ENCODE measurements at regions not wholly inside any gene's neighbourhood (a gene's known extent, or its start where the extent isn't known, plus 50 kb on each side); places are given as distances from the start of the nearest gene placed in this dataset.
"Not testable (repeated sequence)": the region's sequence is repeated elsewhere in the genome, so short reads cannot be mapped to it uniquely, and the experiment has no call there.

DNA sequence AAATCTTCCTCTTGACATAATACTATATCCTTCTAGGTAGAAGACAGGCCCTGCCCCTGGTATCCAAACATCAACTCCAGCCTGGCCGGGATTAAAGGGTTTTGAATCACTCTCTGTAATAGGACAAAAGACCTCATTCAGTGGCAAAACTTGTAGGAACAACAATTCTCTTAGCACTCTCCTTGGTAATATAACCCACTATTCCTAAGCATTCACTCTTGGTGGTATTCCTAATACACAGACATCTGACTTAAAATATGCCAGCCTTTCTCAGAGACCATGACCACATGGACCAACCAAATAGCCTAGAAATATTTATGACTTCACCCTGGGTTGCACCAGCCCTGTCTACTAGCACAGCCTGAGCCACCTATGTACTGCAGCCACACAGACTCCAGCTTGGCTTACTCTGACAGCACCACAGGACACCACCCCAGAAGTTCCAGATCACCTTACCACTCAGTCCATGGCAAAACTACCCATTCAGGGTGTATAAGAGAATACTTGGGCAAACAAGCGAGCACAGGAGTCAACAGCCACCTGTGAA lies 244.9 kb upstream of the NEBL start:
- DNase-seq (ENCODE audit: low read depth) = no peak

DNA sequence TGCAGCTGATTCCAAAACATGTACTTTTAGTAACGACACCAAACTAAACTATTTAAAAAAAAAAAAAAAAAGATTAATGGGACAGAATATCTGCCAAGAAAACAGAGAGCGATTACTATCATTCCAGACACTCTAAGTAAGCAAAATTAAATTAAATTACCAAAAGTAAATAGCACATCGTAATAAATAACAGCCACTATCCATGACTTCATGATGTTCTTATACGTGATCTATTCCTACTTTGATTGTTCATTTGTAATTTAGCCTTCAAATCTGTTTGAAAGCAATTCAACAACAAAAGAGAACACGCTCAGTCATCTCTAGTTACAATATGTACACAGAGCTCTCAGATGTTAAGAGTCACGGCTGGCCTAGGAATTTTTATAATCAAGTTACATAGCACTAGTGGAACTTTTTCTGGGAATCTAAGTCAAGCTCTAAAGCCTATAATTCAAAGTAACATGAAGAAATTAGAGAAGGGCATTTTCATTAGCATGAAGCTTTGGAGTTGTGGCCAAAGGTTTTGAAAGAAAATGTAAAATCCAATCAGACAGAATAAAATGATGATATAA lies 241.7 kb upstream of the NEBL start:
- DNase-seq (ENCODE audit: low read depth) = no peak

DNA sequence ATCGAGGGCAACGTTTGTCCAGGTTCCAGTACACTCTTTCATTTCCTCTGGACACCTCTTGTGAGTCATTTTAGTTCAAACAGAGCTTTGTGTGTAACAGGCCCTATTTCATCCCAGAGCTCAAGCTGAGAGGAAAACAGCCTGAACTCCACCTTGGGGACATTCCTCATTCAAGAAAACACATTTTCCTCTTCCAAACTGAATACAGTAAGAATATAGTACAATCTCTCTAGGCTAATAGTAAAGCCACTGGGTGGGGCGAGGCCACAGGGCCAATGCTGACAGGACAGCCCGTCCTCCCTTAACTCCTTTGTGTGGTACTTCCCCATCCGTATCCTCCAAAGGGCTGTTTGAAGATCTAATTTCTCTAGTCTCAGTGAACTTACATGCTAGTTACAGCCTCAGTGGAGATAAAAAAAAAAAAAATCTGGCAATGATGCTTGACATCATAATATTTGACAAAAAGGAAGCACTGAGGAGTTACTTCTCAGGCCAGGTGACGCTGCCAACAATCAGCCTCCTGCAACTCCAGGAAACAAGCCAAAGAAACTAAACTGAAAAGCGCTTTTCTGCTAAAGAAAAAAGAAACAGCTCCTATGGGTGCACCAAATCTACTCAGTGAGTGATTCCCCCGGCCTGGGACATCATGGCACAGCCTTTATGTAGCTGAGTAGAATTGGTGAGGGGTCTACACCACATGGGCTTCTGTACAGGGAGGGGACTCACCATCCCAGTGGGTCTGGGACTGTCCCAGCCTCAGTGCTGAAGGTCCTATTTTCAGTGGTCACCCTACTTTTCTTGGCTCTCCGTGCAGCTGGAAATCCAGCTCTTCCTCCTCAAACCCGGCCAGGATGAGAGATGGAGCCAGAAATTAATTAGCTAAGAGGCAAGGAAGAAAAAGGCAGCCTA lies 238.2 kb upstream of the NEBL start:
- no peak for DNase-seq (ENCODE audit: low read depth)

DNA sequence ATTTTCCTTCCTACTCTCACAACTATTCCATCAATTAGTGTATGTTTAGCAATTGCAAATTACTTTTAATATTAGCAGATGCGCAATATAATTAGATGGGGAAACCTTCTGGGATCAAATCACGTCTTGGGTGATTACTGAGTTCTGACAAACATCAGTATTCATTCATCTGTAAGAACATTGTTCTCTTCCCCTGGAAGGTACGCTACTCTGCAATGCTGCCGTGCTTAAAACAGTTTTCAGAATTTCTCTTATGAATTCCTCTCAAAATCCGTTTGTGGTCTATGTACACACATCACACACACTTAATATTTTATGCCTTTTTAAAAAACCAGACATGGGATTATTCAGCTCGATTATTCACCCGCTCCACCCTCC lies 237.5 kb upstream of the NEBL start:
- no peak for DNase-seq (ENCODE audit: low read depth)

DNA sequence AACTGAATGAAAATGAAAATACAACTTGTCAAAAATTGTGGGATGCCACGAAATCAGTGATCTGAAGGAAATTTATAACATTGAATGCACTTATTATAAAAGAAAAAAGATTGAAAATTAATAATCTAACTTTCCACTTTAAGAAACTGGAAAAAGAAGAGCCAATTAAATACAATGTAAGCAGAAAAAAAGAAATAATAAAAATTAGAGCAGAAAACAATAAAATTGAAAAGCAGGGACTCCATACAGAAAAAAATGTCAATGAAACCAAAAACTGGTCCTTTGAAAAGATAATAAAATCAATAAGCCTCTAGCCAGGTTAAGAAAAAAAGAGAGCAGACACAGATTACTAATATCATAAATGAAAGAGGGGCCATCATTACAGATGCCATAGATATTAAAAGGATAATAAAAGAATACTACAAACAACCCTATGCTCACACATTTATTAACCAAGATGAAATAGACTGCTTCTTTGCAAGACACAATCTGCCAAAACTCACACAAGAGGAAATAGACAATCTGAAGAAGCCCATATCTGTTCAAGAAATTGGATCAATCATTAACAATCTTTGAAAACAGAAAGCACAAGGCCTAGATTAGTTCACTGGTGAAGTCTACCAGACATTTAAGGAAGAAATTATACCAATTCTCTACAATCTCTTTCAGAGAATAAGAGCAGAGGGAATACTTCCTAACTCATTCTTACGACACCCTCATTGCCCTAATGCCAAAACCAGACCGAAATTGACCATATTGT lies 233.8 kb upstream of the NEBL start:
- no peak for DNase-seq (ENCODE audit: low read depth)

DNA sequence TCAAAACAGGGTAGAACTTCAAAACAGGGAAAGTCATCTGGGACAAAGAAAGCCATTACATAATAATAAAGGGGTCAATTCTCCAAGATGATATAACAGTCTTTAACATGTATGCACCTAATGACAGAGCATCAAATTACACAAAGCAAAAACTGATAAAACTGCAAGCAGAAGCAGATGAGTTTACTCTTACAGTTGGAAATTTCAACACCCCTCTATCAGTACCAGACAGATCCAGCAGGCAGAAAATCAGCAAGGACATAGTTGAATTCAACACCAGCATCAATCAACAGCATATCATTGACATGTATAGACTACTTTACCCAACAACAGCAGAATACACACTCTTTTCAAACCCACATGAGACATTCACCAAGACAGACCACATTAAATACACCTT lies 233.0 kb upstream of the NEBL start:
- DNase-seq (ENCODE audit: low read depth) = no peak

DNA sequence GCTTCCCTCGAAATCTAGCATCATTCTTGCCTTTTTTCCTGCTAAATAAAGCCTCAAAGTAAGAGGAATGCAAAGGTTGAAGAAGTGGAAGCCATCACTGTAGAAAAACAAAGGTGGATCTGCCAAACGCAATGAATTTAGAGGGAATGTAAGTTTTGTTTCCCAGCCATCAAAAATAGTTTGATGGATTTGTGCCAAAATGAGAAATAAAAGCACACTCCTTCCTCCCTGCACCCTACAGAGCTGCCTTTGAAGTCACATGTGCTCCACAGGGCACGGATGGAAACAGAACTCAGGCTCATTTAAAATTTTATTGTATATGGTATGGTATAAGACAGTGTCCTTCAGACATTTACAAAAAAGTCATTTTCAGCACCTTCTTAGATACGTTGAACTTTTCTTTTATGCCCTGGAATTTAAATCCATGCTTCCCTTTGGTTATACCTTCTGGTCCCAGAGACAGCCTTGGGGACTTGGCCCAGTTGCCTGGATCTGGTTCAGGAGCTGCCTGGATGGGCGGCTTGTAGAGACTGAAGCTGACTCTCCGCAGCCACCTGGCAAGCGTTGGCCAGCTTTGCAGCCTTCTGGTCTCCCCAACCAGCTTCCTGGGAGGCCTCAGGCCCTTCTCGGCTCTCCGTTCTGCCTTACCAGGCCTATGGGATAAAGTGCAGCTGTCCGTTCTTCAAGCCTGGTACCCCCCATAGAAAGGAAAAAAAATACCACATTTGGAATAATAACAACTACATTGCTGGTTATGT lies 228.5 kb upstream of the NEBL start:
- no peak for DNase-seq (ENCODE audit: low read depth)

DNA sequence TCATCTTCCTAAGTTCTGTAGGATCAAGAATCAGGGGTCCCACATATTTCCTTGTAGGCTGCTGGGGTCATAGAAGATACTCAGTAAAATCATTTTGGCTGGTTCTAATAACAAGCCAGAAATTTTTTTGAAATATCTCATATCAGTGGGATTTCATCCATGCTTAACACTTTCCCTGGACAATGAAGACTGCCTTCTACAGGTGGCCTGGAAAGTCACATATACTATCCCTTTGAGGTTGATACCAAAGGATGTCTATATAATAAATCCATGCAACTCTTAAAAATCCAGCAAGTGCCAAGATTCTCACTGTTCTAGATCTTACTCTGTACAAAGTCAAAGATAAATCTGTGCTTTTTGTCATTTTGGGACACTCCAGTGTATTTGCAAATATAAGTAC lies 225.8 kb upstream of the NEBL start:
- DNase-seq (ENCODE audit: low read depth) = no peak

DNA sequence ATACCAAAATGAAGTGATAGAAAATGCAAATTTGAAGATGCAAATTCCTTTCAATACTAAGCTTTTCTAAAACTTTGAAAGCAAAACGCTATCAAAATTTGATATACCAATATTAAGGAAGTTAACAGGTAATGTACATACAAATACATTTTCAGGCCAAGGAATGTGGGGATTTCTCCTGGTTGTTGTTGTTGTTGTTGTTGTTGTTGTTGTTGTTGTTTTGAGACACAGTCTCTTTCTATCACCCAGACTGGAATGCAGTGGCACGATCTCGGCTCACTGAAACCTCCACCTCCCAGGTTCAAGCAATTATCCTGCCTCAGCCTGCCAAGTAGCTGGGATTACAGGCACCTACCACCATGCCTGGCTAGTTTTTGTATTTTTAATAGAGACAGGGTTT lies 224.7 kb upstream of the NEBL start:
- not testable (repeated sequence) for DNase-seq (ENCODE audit: low read depth)

DNA sequence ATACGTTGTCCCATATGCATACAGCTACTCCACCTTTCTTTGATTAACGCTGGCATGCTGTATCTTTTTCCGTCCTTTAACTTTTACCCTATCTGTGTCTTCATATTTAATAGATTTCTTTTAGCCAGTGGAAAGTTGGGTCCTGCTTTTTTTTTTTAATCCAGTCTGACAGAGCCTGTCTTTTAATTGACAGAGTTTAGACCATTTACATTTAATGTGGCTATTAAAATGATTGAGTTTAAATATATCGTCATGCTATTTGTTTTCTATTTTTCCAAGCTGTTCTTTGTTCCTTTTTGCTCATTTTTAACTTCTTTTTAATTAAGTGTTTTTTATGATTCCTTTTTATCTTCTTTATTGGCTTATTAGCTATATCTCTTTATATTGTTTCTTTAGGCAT lies 217.6 kb upstream of the NEBL start:
- DNase-seq (ENCODE audit: low read depth) = no peak

DNA sequence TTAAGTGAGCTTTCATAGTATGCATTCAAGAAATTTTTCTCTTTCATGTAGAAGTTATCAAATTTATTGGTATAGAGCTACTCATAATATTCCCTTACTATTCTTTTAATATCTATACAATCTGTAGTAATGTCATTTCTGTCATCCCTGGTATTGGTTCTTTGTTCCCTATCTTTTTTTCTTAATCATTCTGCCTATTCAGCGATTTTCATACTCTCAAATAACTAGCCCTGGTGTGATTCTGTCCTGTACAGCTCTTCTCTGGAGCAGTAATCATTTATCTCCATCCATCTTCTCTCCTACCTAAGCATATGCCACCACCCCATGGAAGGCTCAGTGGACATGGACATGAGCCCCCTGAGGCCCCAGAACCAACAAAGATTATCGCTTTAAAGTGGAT lies 213.2 kb upstream of the NEBL start:
- no peak for DNase-seq (ENCODE audit: low read depth)

DNA sequence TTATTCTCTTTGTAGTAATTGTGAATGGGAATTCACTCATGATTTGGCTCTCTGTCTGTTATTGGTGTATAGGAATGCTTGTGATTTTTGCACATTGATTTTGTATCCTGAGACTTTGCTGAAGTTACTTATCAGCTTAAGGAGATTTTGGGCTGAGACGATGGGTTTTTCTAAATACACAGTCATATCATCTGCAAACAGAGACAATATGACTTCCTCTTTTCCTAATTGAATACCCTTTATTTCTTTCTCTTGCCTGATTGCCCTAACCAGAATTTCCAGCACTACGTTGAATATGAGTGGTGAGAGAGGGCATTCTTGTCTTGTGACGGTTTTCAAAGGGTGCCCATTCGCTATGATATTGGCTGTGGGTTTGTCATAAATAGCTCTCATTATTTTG lies 209.8 kb upstream of the NEBL start:
- not testable (repeated sequence) for DNase-seq (ENCODE audit: low read depth)

DNA sequence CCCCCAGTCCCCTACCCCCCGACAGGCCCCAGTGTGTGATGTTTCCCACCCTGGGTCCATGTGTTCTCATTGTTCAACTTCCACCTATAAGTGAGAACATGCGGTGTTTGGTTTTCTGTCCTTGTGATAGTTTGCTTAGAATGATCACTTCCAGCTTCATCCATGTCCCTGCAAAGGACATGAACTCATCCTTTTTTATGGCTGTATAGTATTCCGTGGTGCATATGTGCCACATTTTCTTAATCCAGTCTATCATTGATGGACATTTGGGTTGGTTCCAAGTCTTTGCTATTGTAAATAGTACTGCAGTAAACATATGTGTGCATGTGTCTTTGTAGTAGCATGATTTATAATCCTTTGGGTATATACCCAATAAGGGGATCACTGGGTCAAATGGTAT lies 208.2 kb upstream of the NEBL start:
- DNase-seq (ENCODE audit: low read depth) = not testable (repeated sequence)

DNA sequence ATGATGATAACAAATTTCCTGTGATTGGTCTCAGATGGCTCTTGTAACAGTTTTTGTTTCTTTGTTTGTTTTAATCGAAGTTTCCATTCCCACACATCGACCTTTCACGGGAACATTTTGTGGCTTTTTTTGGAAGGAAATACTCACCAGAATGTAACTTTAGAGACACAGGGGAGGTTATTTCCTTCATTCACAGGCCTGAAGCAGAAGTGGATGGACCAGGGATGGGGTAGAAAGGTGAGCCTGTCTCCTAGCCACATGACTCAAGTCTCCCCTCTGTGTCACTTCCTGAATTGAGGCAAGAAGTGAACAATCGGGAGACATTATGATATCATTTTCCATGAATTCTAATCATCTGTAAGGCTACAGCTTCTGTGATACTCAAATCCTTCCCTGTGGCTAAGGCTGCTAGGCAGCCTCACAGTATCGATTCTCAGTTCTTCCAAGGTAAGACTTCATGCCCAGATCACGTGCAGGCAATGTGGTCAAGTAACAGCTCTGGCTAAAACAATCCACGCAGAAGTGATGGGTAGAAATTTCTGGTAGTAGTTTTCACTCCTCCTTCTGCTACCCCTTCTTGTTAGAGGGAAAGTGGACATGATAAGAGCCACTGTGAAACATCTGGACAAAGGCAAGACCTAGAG lies 203.9 kb upstream of the NEBL start:
- DNase-seq (ENCODE audit: low read depth) = no peak

DNA sequence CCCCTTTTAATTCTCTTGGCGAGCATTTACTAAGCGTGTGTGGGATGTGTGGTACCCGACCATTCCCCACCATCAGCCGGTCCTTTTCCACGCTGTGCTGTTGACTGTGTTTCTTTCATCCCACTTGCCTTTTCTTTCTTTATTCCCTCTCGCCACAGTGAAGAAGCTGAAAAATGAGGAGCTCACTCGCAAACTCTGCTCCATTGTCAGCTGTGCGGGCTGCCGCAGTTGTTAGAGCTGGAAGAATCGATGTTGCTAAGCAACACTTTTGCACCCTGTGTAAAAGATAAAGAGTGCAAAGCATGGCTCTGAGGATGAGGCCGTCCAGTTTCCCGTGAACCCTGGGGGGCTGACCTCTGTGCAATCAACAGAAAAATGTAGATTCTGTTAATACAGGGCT lies 203.1 kb upstream of the NEBL start:
- no peak for DNase-seq (ENCODE audit: low read depth)

DNA sequence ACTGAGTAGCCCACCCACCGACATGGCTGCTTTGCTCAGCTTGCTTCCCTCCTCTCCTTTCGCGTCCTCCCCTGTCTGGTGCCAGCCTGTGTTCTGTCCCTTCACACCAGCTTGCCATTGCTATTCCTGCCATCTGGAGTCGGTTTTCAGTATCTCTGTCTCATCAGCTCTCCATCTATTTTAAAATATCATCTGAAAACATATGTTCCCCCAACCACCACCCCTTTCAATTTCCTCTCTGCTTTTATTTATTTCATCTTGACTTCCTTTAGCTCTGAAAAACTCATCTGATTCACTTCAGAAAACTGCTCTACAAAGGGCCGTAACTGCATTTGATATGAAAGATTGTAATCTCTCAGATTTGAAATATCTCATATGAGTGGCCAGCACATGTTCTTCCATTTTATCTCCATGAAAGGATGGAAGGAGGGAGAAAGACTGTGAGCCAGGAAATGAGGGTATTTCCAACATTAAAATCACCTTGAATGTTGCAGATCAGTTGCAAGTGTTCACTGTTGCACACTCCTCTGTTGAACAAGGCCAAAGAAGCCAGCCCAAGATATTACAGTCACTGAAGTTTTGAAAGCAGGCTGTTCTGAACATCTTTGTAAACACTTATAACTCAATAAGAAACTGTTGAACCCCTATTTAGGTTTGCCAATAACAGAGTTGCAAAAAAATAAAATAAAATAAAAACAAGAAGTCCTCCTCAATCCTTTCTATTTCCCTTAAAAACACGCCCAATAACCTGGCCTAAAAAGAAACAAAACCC lies 202.4 kb upstream of the NEBL start:
- no peak for DNase-seq (ENCODE audit: low read depth)

DNA sequence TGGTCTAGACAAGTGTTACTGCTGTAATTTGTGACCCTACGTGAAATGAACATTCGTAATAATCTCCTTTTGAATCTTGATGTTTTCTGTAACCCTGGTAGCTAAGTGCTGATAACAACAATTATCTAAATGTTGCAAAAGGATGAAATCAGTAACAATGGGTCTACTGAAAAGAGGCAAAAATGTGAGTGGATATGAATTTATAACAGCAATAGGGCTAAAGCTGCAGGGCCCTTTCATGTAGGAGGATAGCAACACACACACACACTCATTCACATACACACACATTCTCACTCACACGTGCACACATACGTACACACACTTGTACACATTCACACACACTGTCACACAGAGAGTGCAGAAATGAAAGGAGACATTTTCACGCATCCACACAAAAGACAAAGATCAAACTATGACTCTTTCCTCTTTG lies 200.8 kb upstream of the NEBL start:
- DNase-seq (ENCODE audit: low read depth) = no peak

DNA sequence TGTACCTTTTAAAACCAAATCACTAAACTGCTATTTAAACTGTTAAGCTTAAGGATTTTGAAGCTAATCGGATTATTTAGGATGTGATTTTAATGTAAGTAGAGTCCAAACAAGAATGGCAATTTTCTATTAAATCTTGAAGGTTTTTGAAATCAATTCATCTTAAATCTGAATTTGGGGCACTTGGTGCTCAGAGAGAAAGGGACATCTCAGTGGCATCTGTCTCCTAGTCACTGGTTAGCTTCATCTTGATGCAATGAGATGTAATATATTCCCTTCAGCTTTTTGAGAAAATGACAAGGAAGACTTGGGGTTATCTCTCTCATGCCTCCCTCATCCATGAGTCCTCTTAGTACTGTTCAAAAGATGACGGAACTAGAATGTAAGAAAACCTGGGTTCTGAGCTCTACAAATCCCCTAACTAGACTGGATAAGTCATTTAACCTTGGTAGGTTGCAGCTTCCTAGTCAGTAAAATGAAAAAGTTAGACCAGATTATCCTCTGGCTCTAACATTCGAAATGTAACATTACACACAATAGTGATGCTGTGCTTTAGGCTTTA lies 198.5 kb upstream of the NEBL start:
- DNase-seq (ENCODE audit: low read depth) = no peak

DNA sequence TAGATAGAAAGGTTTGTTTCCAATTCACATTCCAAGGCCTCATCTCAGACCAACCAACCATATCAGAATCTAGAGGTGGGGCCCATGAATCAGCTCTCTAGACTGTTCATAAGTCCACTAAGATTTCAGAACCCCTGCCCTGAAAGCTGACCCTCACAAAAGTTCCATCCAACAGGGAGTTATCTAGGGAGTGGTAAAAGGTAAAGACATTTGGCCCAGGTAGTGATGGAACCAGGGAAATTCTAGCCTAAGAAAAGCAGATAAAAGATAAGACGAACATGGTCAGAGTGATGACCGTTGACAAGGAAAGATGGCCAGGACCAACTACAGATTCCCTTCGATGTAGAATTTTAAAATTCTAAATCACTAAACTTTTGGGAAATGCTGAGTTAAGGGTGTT lies 198.0 kb upstream of the NEBL start:
- no peak for DNase-seq (ENCODE audit: low read depth)
